ENCODE measurements at regions not wholly inside any gene's neighbourhood (a gene's known extent, or its start where the extent isn't known, plus 50 kb on each side); places are given as distances from the start of the nearest gene placed in this dataset.

- H3K4me3 ChIP-seq (ENCODE audit: control insufficient read depth, low read depth, low read length) = no peak overlapping the region
- DNase-seq (ENCODE audit: low read depth) = no peak
- TF ChIP-seq, protein P1, sequence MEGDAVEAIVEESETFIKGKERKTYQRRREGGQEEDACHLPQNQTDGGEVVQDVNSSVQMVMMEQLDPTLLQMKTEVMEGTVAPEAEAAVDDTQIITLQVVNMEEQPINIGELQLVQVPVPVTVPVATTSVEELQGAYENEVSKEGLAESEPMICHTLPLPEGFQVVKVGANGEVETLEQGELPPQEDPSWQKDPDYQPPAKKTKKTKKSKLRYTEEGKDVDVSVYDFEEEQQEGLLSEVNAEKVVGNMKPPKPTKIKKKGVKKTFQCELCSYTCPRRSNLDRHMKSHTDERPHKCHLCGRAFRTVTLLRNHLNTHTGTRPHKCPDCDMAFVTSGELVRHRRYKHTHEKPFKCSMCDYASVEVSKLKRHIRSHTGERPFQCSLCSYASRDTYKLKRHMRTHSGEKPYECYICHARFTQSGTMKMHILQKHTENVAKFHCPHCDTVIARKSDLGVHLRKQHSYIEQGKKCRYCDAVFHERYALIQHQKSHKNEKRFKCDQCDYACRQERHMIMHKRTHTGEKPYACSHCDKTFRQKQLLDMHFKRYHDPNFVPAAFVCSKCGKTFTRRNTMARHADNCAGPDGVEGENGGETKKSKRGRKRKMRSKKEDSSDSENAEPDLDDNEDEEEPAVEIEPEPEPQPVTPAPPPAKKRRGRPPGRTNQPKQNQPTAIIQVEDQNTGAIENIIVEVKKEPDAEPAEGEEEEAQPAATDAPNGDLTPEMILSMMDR (IDR thresholded peaks at IDR 0.05; ENCODE audit: control insufficient read depth, insufficient read depth, low read depth, low read length, missing control alignments) = no peak
Measured at GRCh38 chr5:93082981-93083380, 498.0 kb downstream of the NR2F1-AS1 start.

- H3K4me3 ChIP-seq (ENCODE audit: control insufficient read depth, low read depth, low read length) = no peak overlapping the region
- TF ChIP-seq, protein P1 (IDR thresholded peaks at IDR 0.05; ENCODE audit: control insufficient read depth, insufficient read depth, low read depth, low read length, missing control alignments) = no peak
- DNase-seq (ENCODE audit: low read depth) = no peak
Measured at GRCh38 chr5:93079046-93079445, 502.0 kb downstream of the NR2F1-AS1 start.

- peak; percentile 96 for DNase-seq (ENCODE audit: low read depth)
- peak overlapping the region; percentile 2; the same call in 1 of the 2 replicates for H3K4me3 ChIP-seq (ENCODE audit: control insufficient read depth, low read depth, low read length)
- TF ChIP-seq, protein P1 (IDR thresholded peaks at IDR 0.05; ENCODE audit: control insufficient read depth, insufficient read depth, low read depth, low read length, missing control alignments) = no peak
Measured at GRCh38 chr5:93078082-93079038, 502.7 kb downstream of the NR2F1-AS1 start.

GRCh38 chr5:93076566-93076965 lies 504.5 kb downstream of the NR2F1-AS1 start:
- H3K4me3 ChIP-seq (ENCODE audit: control insufficient read depth, low read depth, low read length) = no peak overlapping the region
- no peak for DNase-seq (ENCODE audit: low read depth)
- TF ChIP-seq, protein P1 (IDR thresholded peaks at IDR 0.05; ENCODE audit: control insufficient read depth, insufficient read depth, low read depth, low read length, missing control alignments) = no peak

DNA sequence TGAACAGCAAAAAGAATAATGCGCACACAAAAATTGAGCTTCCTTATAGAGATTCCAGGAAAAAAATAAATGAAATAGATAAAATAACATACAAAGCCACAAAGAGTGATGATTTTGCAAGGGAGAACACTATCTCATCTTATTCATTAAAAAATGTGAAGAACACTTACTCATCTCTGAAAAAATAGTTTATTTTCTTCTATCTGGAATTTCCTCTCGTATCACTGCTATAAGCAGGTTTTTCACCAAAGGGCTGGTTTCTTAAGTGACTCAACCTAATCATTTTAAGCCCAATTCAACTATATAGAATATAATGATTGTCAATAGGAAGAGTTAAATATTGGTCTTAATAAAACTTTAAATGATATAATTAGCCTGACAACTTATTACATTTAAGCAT lies 504.9 kb downstream of the NR2F1-AS1 start:
- no peak for DNase-seq (ENCODE audit: low read depth)
- no peak overlapping the region for H3K4me3 ChIP-seq (ENCODE audit: control insufficient read depth, low read depth, low read length)
- TF ChIP-seq, protein P1 (IDR thresholded peaks at IDR 0.05; ENCODE audit: control insufficient read depth, insufficient read depth, low read depth, low read length, missing control alignments) = no peak

- TF ChIP-seq, protein P1 (IDR thresholded peaks at IDR 0.05; ENCODE audit: control insufficient read depth, insufficient read depth, low read depth, low read length, missing control alignments) = no peak
- H3K4me3 ChIP-seq (ENCODE audit: control insufficient read depth, low read depth, low read length) = no peak overlapping the region
- no peak for DNase-seq (ENCODE audit: low read depth)
Measured at GRCh38 chr5:93073547-93073946, 507.5 kb downstream of the NR2F1-AS1 start.

All from AG09309 (cell line).